Trophoblast cell (in vitro differentiated cells and primary cell): ENCODE measurements at regions not wholly inside any gene's neighbourhood (a gene's known extent, or its start where the extent isn't known, plus 50 kb on each side); places are given as distances from the start of the nearest gene placed in this dataset.

Experiments
- DNase-seq, 2 donors: peaks; one replicate each; pipeline ENCODE4 v3.0.0-alpha.2; 2016
- H2AFZ ChIP-seq: 2 replicates; pipeline ENCODE4 v1.6.1; 2013; ENCODE audit warnings: low read length, moderate library complexity, mild to moderate bottlenecking; ENCODE audit not compliant: insufficient read depth, poor library complexity
- H2AK5ac ChIP-seq: 2 replicates; pipeline ENCODE4 v1.6.1; 2013; ENCODE audit warnings: mild to moderate bottlenecking, low read length
- H2BK120ac ChIP-seq: 2 replicates; pipeline ENCODE4 v1.6.1; 2013; ENCODE audit warnings: low read length, mild to moderate bottlenecking, moderate library complexity; ENCODE audit not compliant: insufficient read depth, poor library complexity
- H2BK12ac ChIP-seq: 2 replicates; pipeline ENCODE4 v1.6.1; 2013; ENCODE audit warnings: mild to moderate bottlenecking, low read length, moderate library complexity
- H2BK5ac ChIP-seq: 2 replicates; pipeline ENCODE4 v1.6.1; 2013; ENCODE audit warnings: low read length, low read depth, moderate library complexity, mild to moderate bottlenecking; ENCODE audit not compliant: poor library complexity
- H3K14ac ChIP-seq: 2 replicates; pipeline ENCODE4 v1.6.1; 2013; ENCODE audit warnings: mild to moderate bottlenecking, low read length
- H3K18ac ChIP-seq: 2 replicates; pipeline ENCODE4 v1.6.1; 2013; ENCODE audit warnings: mild to moderate bottlenecking, low read length
- H3K23ac ChIP-seq: 2 replicates; pipeline ENCODE4 v1.6.1; 2013; ENCODE audit warnings: low read length
- H3K27ac ChIP-seq: 2 replicates; pipeline ENCODE4 v1.5.1; 2013; ENCODE audit warnings: low read depth, mild to moderate bottlenecking, inconsistent platforms, low read length, moderate library complexity
- H3K27me3 ChIP-seq: 2 replicates; pipeline ENCODE4 v1.6.1; 2013; ENCODE audit warnings: inconsistent platforms, mild to moderate bottlenecking, low read length, moderate library complexity; ENCODE audit not compliant: insufficient read depth
- H3K36me3 ChIP-seq, 2 experiments: 1 replicate in 1 of 2; 2 replicates in 1 of 2; pipeline ENCODE4 v1.6.1; 2013; ENCODE audit warnings: low read length in 2 of 2, mild to moderate bottlenecking in 2 of 2, moderate library complexity in 1 of 2; ENCODE audit not compliant: insufficient read depth in 2 of 2, control insufficient read depth in 1 of 2
- H3K4ac ChIP-seq: 2 replicates; pipeline ENCODE4 v1.6.1; 2013; ENCODE audit warnings: low read depth, mild to moderate bottlenecking, low read length, moderate library complexity
- H3K4me1 ChIP-seq, 2 experiments: 1 replicate in 1 of 2; 2 replicates in 1 of 2; pipeline ENCODE4 v1.6.1; 2013; ENCODE audit warnings: low read length in 2 of 2, mild to moderate bottlenecking in 2 of 2, moderate library complexity in 1 of 2; ENCODE audit not compliant: insufficient read depth in 2 of 2, control insufficient read depth in 1 of 2
- H3K4me2 ChIP-seq: 2 replicates; pipeline ENCODE4 v1.6.1; 2013; ENCODE audit warnings: inconsistent platforms, mild to moderate bottlenecking, low read length, moderate library complexity
- H3K4me3 ChIP-seq: 2 replicates; pipeline ENCODE4 v1.5.1; 2013; ENCODE audit warnings: mild to moderate bottlenecking, low read depth, low read length, inconsistent platforms
- H3K79me1 ChIP-seq: one replicate; pipeline ENCODE4 v1.6.1; 2013; ENCODE audit warnings: low read length
- H3K79me2 ChIP-seq: 2 replicates; pipeline ENCODE4 v1.6.1; 2013; ENCODE audit warnings: low read length, mild to moderate bottlenecking; ENCODE audit not compliant: control insufficient read depth, insufficient read depth, poor library complexity
- H3K9ac ChIP-seq: 2 replicates; pipeline ENCODE4 v1.6.1; 2013; ENCODE audit warnings: mild to moderate bottlenecking, low read length
- H3K9me3 ChIP-seq: 2 replicates; pipeline ENCODE4 v1.6.1; 2013; ENCODE audit warnings: low read depth, mild to moderate bottlenecking, control low read depth, inconsistent platforms, low read length; ENCODE audit not compliant: insufficient read depth
- H4K12ac ChIP-seq: 2 replicates; pipeline ENCODE4 v1.6.1; 2013; ENCODE audit warnings: low read depth, mild to moderate bottlenecking, low read length, moderate library complexity
- H4K8ac ChIP-seq: 2 replicates; pipeline ENCODE4 v1.6.1; 2013; ENCODE audit warnings: low read depth, mild to moderate bottlenecking, low read length, moderate library complexity
- H4K91ac ChIP-seq: one replicate; pipeline ENCODE4 v1.6.1; 2013; ENCODE audit warnings: low read depth, mild to moderate bottlenecking, low read length, moderate library complexity
- WGBS: extraction: QIAGEN DNeasy Blood & Tissue Kit; methylation state at CpG from one replicate; pipeline ENCODE4 v1.1.7; 2013; ENCODE audit warnings: missing lambda C conversion rate; ENCODE audit not compliant: insufficient read length, insufficient coverage; ENCODE audit errors: extremely low coverage; 5-methylcytosine and 5-hydroxymethylcytosine counted together

- no CpG with 5 or more reads among the region's 3 CpGs for WGBS
- Histone ChIP-seq H3K79me1 (no peaks in the 10 kb centered on the region), H3K27me3 (no peaks in the 10 kb centered on the region), H2BK12ac (no peak overlapping the region), H4K8ac (no peak overlapping the region), H3K4me3 (no peak overlapping the region), H3K79me2 (no peaks in the 10 kb centered on the region), H3K4ac (no peak overlapping the region), H3K14ac (no peak overlapping the region), H2BK120ac (no peak overlapping the region), H3K27ac (no peak overlapping the region), H3K36me3 (no peaks in the 10 kb centered on the region), H3K23ac (no peak overlapping the region), H2BK5ac (no peak overlapping the region), H3K9me3 (peaks cover 7% of the 10 kb centered on the region), H3K4me2 (no peak overlapping the region), H2AK5ac (no peak overlapping the region), H4K12ac (no peak overlapping the region), H2AFZ (no peak overlapping the region), H3K18ac (no peak overlapping the region), H3K9ac (no peak overlapping the region), H3K4me1 (peaks cover 0 to under 1% of the 10 kb centered on the region in 2 experiments), H4K91ac (no peak overlapping the region)
- no peak for DNase-seq
Measured at GRCh38 chr5:135697959-135698345, 119.2 kb upstream of the CXCL14 start.

DNA sequence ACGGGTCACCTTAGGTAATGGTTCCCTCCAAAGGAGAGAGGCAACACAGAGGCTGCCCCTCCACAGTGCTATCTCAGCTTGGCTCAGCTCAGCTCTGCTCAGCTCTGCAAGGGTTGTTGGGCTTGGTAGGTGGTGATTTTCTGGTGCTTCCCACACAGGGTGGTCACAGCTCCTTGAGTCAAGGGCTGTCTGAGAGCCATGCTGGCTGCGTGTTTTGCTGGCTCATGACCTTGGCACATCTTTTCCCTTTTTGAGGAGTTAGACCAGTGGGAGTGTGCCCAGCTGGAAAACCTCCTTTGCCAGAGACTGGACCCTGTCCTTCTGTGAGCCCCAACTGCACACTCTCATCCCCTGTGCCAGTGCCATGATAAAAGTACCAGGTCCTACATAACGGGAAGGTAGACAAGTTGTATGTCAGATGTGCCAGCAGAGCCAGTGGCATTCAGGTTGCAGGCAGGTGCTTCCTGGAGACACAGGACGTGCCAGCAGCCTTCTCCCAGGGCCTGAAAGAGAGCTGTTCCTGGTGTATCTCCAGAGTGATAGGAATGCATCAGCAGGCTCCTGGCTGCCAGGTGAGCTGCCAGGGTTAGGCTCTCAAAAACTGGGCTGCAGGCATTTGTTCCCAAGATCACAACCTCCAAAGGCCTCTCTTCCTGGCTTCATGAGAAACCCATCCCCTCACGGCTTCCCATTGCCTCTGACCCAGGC, 118.6 kb upstream of the CXCL14 start:
- WGBS: no CpG with 5 or more reads among the region's 5 CpGs
- H3K9ac ChIP-seq: no peak overlapping the region

DNA sequence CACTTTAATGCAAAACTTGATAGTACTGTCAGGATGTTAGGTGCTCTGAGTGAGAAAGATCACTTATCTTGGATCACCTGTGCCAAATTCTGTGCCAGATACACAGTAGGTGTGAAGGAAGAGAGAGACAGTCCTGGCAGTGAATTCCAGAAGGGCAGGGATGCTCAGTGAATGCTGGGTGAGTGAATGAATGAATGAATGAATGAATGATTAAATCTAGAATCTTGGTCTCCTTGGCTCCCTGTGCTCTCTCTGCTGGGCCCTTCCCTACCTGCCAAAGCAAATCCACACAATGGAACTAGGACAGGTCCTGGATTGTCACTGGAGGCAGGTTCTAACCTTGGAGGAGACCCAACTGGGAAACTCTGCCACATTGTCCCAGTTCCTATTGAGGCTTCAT, 117.5 kb upstream of the CXCL14 start:
- no peak overlapping the region for H2AFZ ChIP-seq
- no peak overlapping the region for H3K4ac ChIP-seq
- H3K4me3 ChIP-seq: no peak overlapping the region
- H4K91ac ChIP-seq: no peak overlapping the region
- H4K8ac ChIP-seq: no peak overlapping the region
- no peak overlapping the region for H2BK120ac ChIP-seq
- no peak overlapping the region for H3K27ac ChIP-seq
- no peak overlapping the region for H2BK12ac ChIP-seq
- H3K79me2 ChIP-seq: no peaks in the 10 kb centered on the region
- no peak overlapping the region for H2BK5ac ChIP-seq
- H3K27me3 ChIP-seq: no peaks in the 10 kb centered on the region
- H2AK5ac ChIP-seq: no peak overlapping the region
- no peak for DNase-seq
- no peaks in the 10 kb centered on the region for H3K4me1 ChIP-seq
- H4K12ac ChIP-seq: no peak overlapping the region
- peaks cover 7% of the 10 kb centered on the region for H3K9me3 ChIP-seq
- no peak overlapping the region for H3K23ac ChIP-seq
- H3K9ac ChIP-seq: no peak overlapping the region
- no peaks in the 10 kb centered on the region for H3K36me3 ChIP-seq
- no peaks in the 10 kb centered on the region for H3K79me1 ChIP-seq
- no peak overlapping the region for H3K4me2 ChIP-seq
- no peak overlapping the region for H3K18ac ChIP-seq
- H3K14ac ChIP-seq: no peak overlapping the region

More for the DNA sequence above, 118.6 kb upstream of the CXCL14 start:
- H2BK5ac ChIP-seq: no peak overlapping the region
- no peaks in the 10 kb centered on the region for H3K79me1 ChIP-seq
- no peak overlapping the region for H4K91ac ChIP-seq
- DNase-seq: no peak
- H3K27me3 ChIP-seq: no peaks in the 10 kb centered on the region
- no peak overlapping the region for H3K27ac ChIP-seq
- no peak overlapping the region for H2BK120ac ChIP-seq
- H2BK12ac ChIP-seq: no peak overlapping the region
- no peak overlapping the region for H2AFZ ChIP-seq
- H3K79me2 ChIP-seq: no peaks in the 10 kb centered on the region
- H3K4me2 ChIP-seq: no peak overlapping the region
- H3K23ac ChIP-seq: no peak overlapping the region
- H4K8ac ChIP-seq: no peak overlapping the region
- H3K4me1 ChIP-seq: no peaks in the 10 kb centered on the region
- no peak overlapping the region for H3K14ac ChIP-seq
- H4K12ac ChIP-seq: no peak overlapping the region
- peaks cover 7% of the 10 kb centered on the region for H3K9me3 ChIP-seq
- no peak overlapping the region for H3K4me3 ChIP-seq
- H3K4ac ChIP-seq: no peak overlapping the region
- H3K18ac ChIP-seq: no peak overlapping the region
- no peak overlapping the region for H2AK5ac ChIP-seq
- H3K36me3 ChIP-seq: no peaks in the 10 kb centered on the region

GRCh38 chr5:135695656-135696313, 117.0 kb upstream of the CXCL14 start:
- no peak overlapping the region for H2AFZ ChIP-seq
- no peak overlapping the region for H2BK12ac ChIP-seq
- no peak overlapping the region for H4K91ac ChIP-seq
- H3K4ac ChIP-seq: no peak overlapping the region
- H3K4me3 ChIP-seq: no peak overlapping the region
- no peaks in the 10 kb centered on the region for H3K4me1 ChIP-seq
- H2AK5ac ChIP-seq: no peak overlapping the region
- no peak for DNase-seq
- no peak overlapping the region for H4K12ac ChIP-seq
- H3K79me2 ChIP-seq: no peaks in the 10 kb centered on the region
- no peaks in the 10 kb centered on the region for H3K36me3 ChIP-seq
- H3K14ac ChIP-seq: no peak overlapping the region
- H3K9ac ChIP-seq: no peak overlapping the region
- WGBS: no CpG with 5 or more reads among the region's 5 CpGs
- no peak overlapping the region for H2BK120ac ChIP-seq
- H3K23ac ChIP-seq: no peak overlapping the region
- H3K9me3 ChIP-seq: peaks cover 6% of the 10 kb centered on the region
- no peak overlapping the region for H3K27ac ChIP-seq
- no peak overlapping the region for H3K4me2 ChIP-seq
- H3K18ac ChIP-seq: no peak overlapping the region
- H2BK5ac ChIP-seq: no peak overlapping the region
- H3K79me1 ChIP-seq: no peaks in the 10 kb centered on the region
- H3K27me3 ChIP-seq: no peaks in the 10 kb centered on the region
- H4K8ac ChIP-seq: no peak overlapping the region
